Spleen (tissue), 11 donors: ENCODE measurements at regions not wholly inside any gene's neighbourhood (a gene's known extent, or its start where the extent isn't known, plus 50 kb on each side); places are given as distances from the start of the nearest gene placed in this dataset.

Experiments used
- DNase-seq: peaks from one replicate; pipeline ENCODE4 v3.0.0-alpha.2; 2020
- H3K27ac ChIP-seq, 8 donors: fragments of 200-600 bp; sonication (generic) in 7 of 8; 1 replicate in 4 of 8; 2 replicates in 4 of 8; pipeline versions ENCODE4 v1.5.0 to v1.8.0; 2016 to 2021; ENCODE audit warnings: inconsistent platforms in 4 of 8, mild to moderate bottlenecking in 4 of 8, moderate library complexity in 1 of 8
- H3K27me3 ChIP-seq, 7 donors: fragments of 200-600 bp; sonication (generic) in 6 of 7; replicated peaks in 1 of 7; 1 replicate in 4 of 7; 2 replicates in 3 of 7; pipeline versions ENCODE4 v1.5.0 to v1.8.0; 2016 to 2021; ENCODE audit warnings: inconsistent platforms in 3 of 7, mild to moderate bottlenecking in 1 of 7
- H3K36me3 ChIP-seq, 6 donors: fragments of 200-600 bp; sonication (generic) in 5 of 6; 1 replicate in 4 of 6; 2 replicates in 2 of 6; pipeline versions ENCODE4 v1.5.0 to v1.8.0; 2016 to 2021; ENCODE audit warnings: inconsistent platforms in 2 of 6
- H3K4me1 ChIP-seq, 6 donors: fragments of 200-600 bp; sonication (generic) in 5 of 6; 1 replicate in 3 of 6; 2 replicates in 3 of 6; pipeline versions ENCODE4 v1.5.0 to v1.8.0; 2016 to 2021; ENCODE audit warnings: inconsistent platforms in 3 of 6
- H3K4me3 ChIP-seq, 8 donors: fragments of 200-600 bp; sonication (generic) in 7 of 8; 1 replicate in 4 of 8; 2 replicates in 4 of 8; pipeline versions ENCODE4 v1.5.0 to v1.8.0; 2016 to 2021; ENCODE audit warnings: inconsistent platforms in 4 of 8, mild to moderate bottlenecking in 4 of 8, moderate library complexity in 2 of 8
- H3K9me3 ChIP-seq, 8 donors: fragments of 200-600 bp; sonication (generic) in 7 of 8; 1 replicate in 4 of 8; 2 replicates in 4 of 8; pipeline versions ENCODE4 v1.5.0 to v1.8.0; 2016 to 2021; ENCODE audit warnings: inconsistent platforms in 4 of 8
- CTCF ChIP-seq, 11 experiments: fragments of 200-600 bp in 7 of 11; fragments of 450-650 bp in 4 of 11; sonication (generic) in 4 of 11; IDR thresholded peaks in 8 of 11; conservative IDR thresholded peaks in 3 of 11; 1 replicate in 7 of 11; 2 replicates in 4 of 11; pipeline versions ENCODE4 v1.4.0 to v1.8.0; 2016 to 2021; ENCODE audit warnings: antibody characterized with exemption in 11 of 11, inconsistent platforms in 4 of 11, mild to moderate bottlenecking in 1 of 11
- POLR2A ChIP-seq, 3 donors: fragments of 450-650 bp; IDR thresholded peaks; one replicate each; pipeline ENCODE4 v1.5.1; 2017; ENCODE audit warnings: antibody characterized with exemption in 3 of 3, mild to moderate bottlenecking in 1 of 3
- POLR2AphosphoS5 ChIP-seq, 3 donors: sonication (generic); formaldehyde crosslinking; IDR thresholded peaks; one replicate each; pipeline ENCODE4 v1.5.1; 2017; ENCODE audit warnings: antibody characterized with exemption in 3 of 3
- WGBS, 5 donors: extraction: QIAGEN DNeasy Blood & Tissue Kit in 3 of 5; methylation state at CpG; one replicate each; pipeline versions ENCODE4 v1.1.5 to v1.1.7; 2013 to 2018; 5-methylcytosine and 5-hydroxymethylcytosine counted together
- intact Hi-C: fragments of 100-400 bp; cut with DNase I; formaldehyde crosslinking; loops from one replicate; pipeline ENCODE4 v1.15.0; 2023; ENCODE audit warnings: low total_unique reads
- donor health status: healthy with polysubstance abuse.
- donor health status: DM: no; HTN: no; CAD: no; lungs with moderate emphysema.
- donor health status: DM: no; HTN: no; CAD: no.
- donor health status: Bipolar disorder and iron deficiency.
- donor health status: healthy.
- donor health status: DM: no; HTN: no; CAD: no.
- donor health status: DM: yes; HTN: yes; CAD: no.

- intact Hi-C loops: no loop called here
- no peak for TF ChIP-seq POLR2AphosphoS5 (IDR thresholded peaks at IDR 0.05)
- no peak for TF ChIP-seq CTCF (IDR thresholded peaks at IDR 0.05 in 8 of 11, conservative IDR thresholded peaks at IDR 0.05 in 3 of 11)
- no peak for TF ChIP-seq POLR2A (IDR thresholded peaks at IDR 0.05)
- Histone ChIP-seq H3K27me3 (no peaks in the 10 kb centered on the region), H3K4me1 (peaks cover 0 to 6% (median 0%) of the 10 kb centered on the region in 6 donors), H3K27ac (no peak overlapping the region), H3K36me3 (no peaks in the 10 kb centered on the region), H3K9me3 (no peaks in the 10 kb centered on the region), H3K4me3 (no peak overlapping the region)
- 2 to 9% (median 5%) methylated on average over 3 of the region's 3 CpGs for WGBS, 5 donors
- no peak for DNase-seq
These were observed 49.8 kb upstream of the SCAF4 start for GRCh38 chr21:31781737-31782136.
